ENCODE measurements at regions not wholly inside any gene's neighbourhood (a gene's known extent, or its start where the extent isn't known, plus 50 kb on each side); places are given as distances from the start of the nearest gene placed in this dataset.

GRCh38 chr12:58321414-58321813, 380.0 kb downstream of the ATP23 start:
- TF ChIP-seq CTCF (conservative IDR thresholded peaks at IDR 0.05), result no peak
- no peak for TF ChIP-seq ZFX (IDR thresholded peaks at IDR 0.05)

Measured in C4-2B (cell line).